Activated B cell treated with CpG ODN at 0.5 μM for 24 hours (primary cell): ENCODE measurements at regions not wholly inside any gene's neighbourhood (a gene's known extent, or its start where the extent isn't known, plus 50 kb on each side); places are given as distances from the start of the nearest gene placed in this dataset.

Source experiments
- ATAC-seq: fragments of 200-7000 bp; cut with Tn5 transposase; one replicate; pipeline ENCODE4 v1.10.0; 2021; ENCODE audit warnings: low read depth, mild to moderate bottlenecking, moderate library complexity
- CTCF ChIA-PET: fragments of 350-600 bp; sonication (Branson Sonifier 250); formaldehyde crosslinking; loops from one replicate; lab custom pipeline; 2021; ENCODE audit warnings: antibody characterized with exemption; lab: Charles Lee
- POLR2A ChIA-PET: fragments of 350-600 bp; sonication (Branson Sonifier 250); formaldehyde crosslinking; loops from one replicate; lab custom pipeline; 2021; ENCODE audit warnings: antibody characterized with exemption; lab: Charles Lee
- DNase-seq: peaks from one replicate; pipeline ENCODE4 v3.0.0; 2022
- H3K27ac Mint-ChIP-seq: one replicate; pipeline ENCODE4 v1.8.0; 2020; ENCODE audit warnings: mixed read lengths
- H3K27me3 Mint-ChIP-seq: one replicate; pipeline ENCODE4 v1.8.0; 2021; ENCODE audit warnings: mixed read lengths
- H3K36me3 Mint-ChIP-seq: one replicate; pipeline ENCODE4 v1.8.0; 2021; ENCODE audit warnings: low read depth, mixed read lengths
- H3K4me1 Mint-ChIP-seq: one replicate; pipeline ENCODE4 v1.8.0; 2021; ENCODE audit warnings: mixed read lengths
- H3K4me3 Mint-ChIP-seq: one replicate; pipeline ENCODE4 v1.8.0; 2020; ENCODE audit warnings: mild to moderate bottlenecking, mixed read lengths
- H3K9me3 Mint-ChIP-seq: one replicate; pipeline ENCODE4 v1.8.0; 2020; ENCODE audit warnings: mixed read lengths
- CTCF ChIP-seq: fragments of 200-600 bp; IDR thresholded peaks from one replicate; pipeline ENCODE4 v1.8.0; 2022; ENCODE audit warnings: antibody characterized with exemption, mild to moderate bottlenecking
- intact Hi-C: fragments of 100-400 bp; cut with micrococcal nuclease; formaldehyde crosslinking; loops from one replicate; pipeline ENCODE4 v1.15.1; 2024

- Mint-ChIP-seq H3K4me3 (peak overlapping the region; percentile 21), H3K36me3 (peaks cover 5% of the 10 kb centered on the region), H3K4me1 (peaks cover 82% of the 10 kb centered on the region), H3K9me3 (no peaks in the 10 kb centered on the region), H3K27ac (peak overlapping the region; percentile 62), H3K27me3 (no peaks in the 10 kb centered on the region)
- no peak for TF ChIP-seq CTCF
- no peak for ATAC-seq
- POLR2A ChIA-PET, result interaction anchor here (0.5 to 9.2 kb wide), 12 partner anchors 8 to 92 kb away, joined by 3 to 165 read pairs (median 15); partner anchors contain the start of gene FUT8
- DNase-seq, result no peak
- intact Hi-C loops, result loop anchor here (1.0 kb wide), 1 partner anchor 10 kb away; no protein-coding TSS in a partner anchor
- CTCF ChIA-PET, result interaction anchor here (1.0 to 2.3 kb wide), 4 partner anchors 12 to 94 kb away, joined by 3 to 8 read pairs (median 3); no protein-coding TSS in a partner anchor
Observed at GRCh38 chr14:65320661-65321308, 91.7 kb upstream of the FUT8 start.

- peaks cover 77% of the 10 kb centered on the region for H3K4me1 Mint-ChIP-seq
- intact Hi-C loops, result loop anchor here (1.0 kb wide), 1 partner anchor 9 kb away; no protein-coding TSS in a partner anchor
- DNase-seq (no peak), ATAC-seq (no peak)
- no peak for TF ChIP-seq CTCF
- POLR2A ChIA-PET, result interaction anchor here (0.6 to 9.2 kb wide), 13 partner anchors 11 to 113 kb away, joined by 3 to 165 read pairs (median 9); partner anchors contain the start of gene FUT8
- peak overlapping the region; percentile 62 for H3K27ac Mint-ChIP-seq
- H3K27me3 Mint-ChIP-seq, result no peaks in the 10 kb centered on the region
- no peaks in the 10 kb centered on the region for H3K9me3 Mint-ChIP-seq
- CTCF ChIA-PET, result interaction anchor here (0.9 to 2.3 kb wide), 5 partner anchors 11 to 94 kb away, joined by 3 to 8 read pairs (median 3); no protein-coding TSS in a partner anchor
- peaks cover 3% of the 10 kb centered on the region for H3K36me3 Mint-ChIP-seq
- H3K4me3 Mint-ChIP-seq, result peak overlapping the region; percentile 21
Observed at GRCh38 chr14:65321370-65321875, 91.1 kb upstream of the FUT8 start.

GRCh38 chr14:65329481-65329880 is 83.0 kb upstream of the FUT8 start:
- Mint-ChIP-seq H3K4me3 (no peak overlapping the region), H3K9me3 (no peaks in the 10 kb centered on the region), H3K4me1 (peaks cover 55% of the 10 kb centered on the region), H3K27me3 (no peaks in the 10 kb centered on the region), H3K27ac (peak overlapping the region; percentile 85), H3K36me3 (no peaks in the 10 kb centered on the region)
- intact Hi-C loops, result no loop called here
- no peak for TF ChIP-seq CTCF
- ChIA-PET POLR2A (interaction anchor here (0.9 to 2.7 kb wide), 5 partner anchors 10 to 82 kb away, joined by 3 to 19 read pairs (median 7); no protein-coding TSS in a partner anchor), CTCF (no interaction called here)
- DNase-seq (no peak), ATAC-seq (no peak)

GRCh38 chr14:65329911-65330310 is 82.6 kb upstream of the FUT8 start:
- no peak for DNase-seq
- POLR2A ChIA-PET, result interaction anchor here (0.5 to 2.7 kb wide), 6 partner anchors 11 to 120 kb away, joined by 3 to 19 read pairs (median 6); no protein-coding TSS in a partner anchor
- CTCF ChIA-PET, result no interaction called here
- Mint-ChIP-seq H3K27ac (peak overlapping the region; percentile 85), H3K36me3 (no peaks in the 10 kb centered on the region), H3K4me3 (peak overlapping the region; percentile 39), H3K9me3 (no peaks in the 10 kb centered on the region), H3K27me3 (no peaks in the 10 kb centered on the region), H3K4me1 (peaks cover 60% of the 10 kb centered on the region)
- ATAC-seq, result peak; percentile 53
- intact Hi-C loops, result loop anchor here (1.0 to 5.0 kb wide), 2 partner anchors 9 to 42 kb away; no protein-coding TSS in a partner anchor
- no peak for TF ChIP-seq CTCF

GRCh38 chr14:65330416-65330815 is 82.1 kb upstream of the FUT8 start:
- no peaks in the 10 kb centered on the region for H3K27me3 Mint-ChIP-seq
- ChIA-PET POLR2A (interaction anchor here (0.5 to 2.7 kb wide), 4 partner anchors 11 to 120 kb away, joined by 5 to 19 read pairs (median 6); no protein-coding TSS in a partner anchor), CTCF (interaction anchor here (0.8 kb wide), 1 partner anchor 85 kb away, joined by 3 read pairs; no protein-coding TSS in a partner anchor)
- no peak for TF ChIP-seq CTCF
- ATAC-seq, result no peak
- peak overlapping the region; percentile 85 for H3K27ac Mint-ChIP-seq
- DNase-seq, result no peak
- no peaks in the 10 kb centered on the region for H3K9me3 Mint-ChIP-seq
- intact Hi-C loops, result loop anchor here (1.0 to 5.0 kb wide), 2 partner anchors 9 to 42 kb away; no protein-coding TSS in a partner anchor
- H3K4me3 Mint-ChIP-seq, result peak overlapping the region; percentile 52
- H3K4me1 Mint-ChIP-seq, result peaks cover 63% of the 10 kb centered on the region
- H3K36me3 Mint-ChIP-seq, result no peaks in the 10 kb centered on the region
